H1 (cell line): ENCODE measurements at regions not wholly inside any gene's neighbourhood (a gene's known extent, or its start where the extent isn't known, plus 50 kb on each side); places are given as distances from the start of the nearest gene placed in this dataset.

Experiments
- BRCA1 ChIP-seq: IDR thresholded peaks from 2 replicates; pipeline ENCODE4 v1.6.1; 2012; ENCODE audit warnings: low read depth, low read length, improper control_type of control experiment
- CHD1 ChIP-seq: IDR thresholded peaks from 2 replicates; pipeline ENCODE4 v1.6.1; 2012; ENCODE audit warnings: low read depth, low read length, improper control_type of control experiment
- CREB1 ChIP-seq: IDR thresholded peaks from 2 replicates; pipeline ENCODE4 v1.6.1; 2012; ENCODE audit warnings: inconsistent platforms
- EGR1 ChIP-seq: IDR thresholded peaks from 2 replicates; pipeline ENCODE4 v1.6.1; 2011; ENCODE audit warnings: low read depth, low read length, borderline replicate concordance
- EZH2 ChIP-seq: fragments of 200-600 bp; sonication (generic); IDR thresholded peaks from 2 replicates; pipeline ENCODE4 v1.7.1; 2012; ENCODE audit warnings: low read depth, mild to moderate bottlenecking, moderate library complexity, low read length, inconsistent platforms; ENCODE audit not compliant: severe bottlenecking
- MAFK ChIP-seq: IDR thresholded peaks from 2 replicates; pipeline ENCODE4 v1.6.1; 2012; ENCODE audit warnings: low read depth, mild to moderate bottlenecking, improper control_type of control experiment, low read length
- POLR2A ChIP-seq, 2 experiments: IDR thresholded peaks; 1 replicate in 1 of 2; 2 replicates in 1 of 2; pipeline ENCODE4 v1.6.1; 2011; ENCODE audit warnings: low read depth in 2 of 2, low read length in 2 of 2, mild to moderate bottlenecking in 2 of 2; ENCODE audit errors: control extremely low read depth in 1 of 2
- POLR2AphosphoS5 ChIP-seq: IDR thresholded peaks from 2 replicates; pipeline ENCODE4 v1.6.1; 2011; ENCODE audit warnings: low read depth, low read length
- RFX5 ChIP-seq: IDR thresholded peaks from 2 replicates; pipeline ENCODE4 v1.6.1; 2011; ENCODE audit warnings: low read depth, low read length, improper control_type of control experiment, borderline replicate concordance
- SRF ChIP-seq: IDR thresholded peaks from 2 replicates; pipeline ENCODE4 v1.6.1; 2011; ENCODE audit warnings: mild to moderate bottlenecking, low read depth, low read length, moderate library complexity
- TAF1 ChIP-seq: IDR thresholded peaks from 2 replicates; pipeline ENCODE4 v1.6.1; 2011; ENCODE audit warnings: mild to moderate bottlenecking, low read depth, low read length
- TAF7 ChIP-seq: optimal IDR thresholded peaks from 2 replicates; pipeline ENCODE3; 2011; ENCODE audit warnings: low read depth, mild to moderate bottlenecking, inconsistent platforms, low read length, moderate library complexity, borderline replicate concordance
- TF ChIP-seq, protein P1 (sequence below), 3 experiments: IDR thresholded peaks; 1 replicate in 2 of 3; 2 replicates in 1 of 3; pipeline versions ENCODE4 v1.5.1 to v1.6.1; 2011; ENCODE audit warnings: low read length in 3 of 3, mild to moderate bottlenecking in 3 of 3, inconsistent platforms in 2 of 3, low read depth in 1 of 3, moderate library complexity in 1 of 3; ENCODE audit not compliant: insufficient read depth in 1 of 3; ENCODE audit errors: control extremely low read depth in 1 of 3
- TF ChIP-seq, protein P2 (sequence below): fragments of 300-600 bp; sonication (generic); IDR thresholded peaks from 2 replicates; pipeline ENCODE4 v1.7.1; 2012; ENCODE audit warnings: low read length, moderate library complexity, mild to moderate bottlenecking, inconsistent platforms; ENCODE audit not compliant: insufficient replicate concordance

DNA sequence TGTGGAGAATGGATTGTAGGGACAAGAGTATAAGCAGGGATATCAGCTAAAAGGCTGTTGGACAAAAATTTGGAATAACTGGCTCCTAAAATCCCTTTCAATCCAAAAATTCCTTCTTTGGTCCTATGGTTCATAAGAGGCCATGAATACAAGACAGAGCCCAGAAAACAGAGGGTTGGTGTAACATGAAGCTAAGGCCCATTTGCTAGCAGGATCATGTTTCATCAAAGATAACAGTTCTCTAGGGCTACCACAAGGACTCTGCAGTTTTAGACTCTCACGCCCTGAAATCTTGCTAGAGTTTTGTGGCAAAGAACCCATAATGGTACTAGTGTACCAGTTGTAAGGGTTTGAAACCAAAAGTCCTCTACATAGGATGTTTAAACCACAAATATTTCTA lies 327.8 kb upstream of the TBX18 start:
- TF ChIP-seq, protein P1, sequence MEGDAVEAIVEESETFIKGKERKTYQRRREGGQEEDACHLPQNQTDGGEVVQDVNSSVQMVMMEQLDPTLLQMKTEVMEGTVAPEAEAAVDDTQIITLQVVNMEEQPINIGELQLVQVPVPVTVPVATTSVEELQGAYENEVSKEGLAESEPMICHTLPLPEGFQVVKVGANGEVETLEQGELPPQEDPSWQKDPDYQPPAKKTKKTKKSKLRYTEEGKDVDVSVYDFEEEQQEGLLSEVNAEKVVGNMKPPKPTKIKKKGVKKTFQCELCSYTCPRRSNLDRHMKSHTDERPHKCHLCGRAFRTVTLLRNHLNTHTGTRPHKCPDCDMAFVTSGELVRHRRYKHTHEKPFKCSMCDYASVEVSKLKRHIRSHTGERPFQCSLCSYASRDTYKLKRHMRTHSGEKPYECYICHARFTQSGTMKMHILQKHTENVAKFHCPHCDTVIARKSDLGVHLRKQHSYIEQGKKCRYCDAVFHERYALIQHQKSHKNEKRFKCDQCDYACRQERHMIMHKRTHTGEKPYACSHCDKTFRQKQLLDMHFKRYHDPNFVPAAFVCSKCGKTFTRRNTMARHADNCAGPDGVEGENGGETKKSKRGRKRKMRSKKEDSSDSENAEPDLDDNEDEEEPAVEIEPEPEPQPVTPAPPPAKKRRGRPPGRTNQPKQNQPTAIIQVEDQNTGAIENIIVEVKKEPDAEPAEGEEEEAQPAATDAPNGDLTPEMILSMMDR (IDR thresholded peaks at IDR 0.05; ENCODE audit: control extremely low read depth in 1 of 3, insufficient read depth in 1 of 3, low read depth in 1 of 3, low read length in 3 of 3): no peak
- no peak for TF ChIP-seq EZH2
- no peak for TF ChIP-seq MAFK
- no peak for TF ChIP-seq TAF1
- TF ChIP-seq SRF: no peak
- no peak for TF ChIP-seq CHD1
- TF ChIP-seq, protein P2, sequence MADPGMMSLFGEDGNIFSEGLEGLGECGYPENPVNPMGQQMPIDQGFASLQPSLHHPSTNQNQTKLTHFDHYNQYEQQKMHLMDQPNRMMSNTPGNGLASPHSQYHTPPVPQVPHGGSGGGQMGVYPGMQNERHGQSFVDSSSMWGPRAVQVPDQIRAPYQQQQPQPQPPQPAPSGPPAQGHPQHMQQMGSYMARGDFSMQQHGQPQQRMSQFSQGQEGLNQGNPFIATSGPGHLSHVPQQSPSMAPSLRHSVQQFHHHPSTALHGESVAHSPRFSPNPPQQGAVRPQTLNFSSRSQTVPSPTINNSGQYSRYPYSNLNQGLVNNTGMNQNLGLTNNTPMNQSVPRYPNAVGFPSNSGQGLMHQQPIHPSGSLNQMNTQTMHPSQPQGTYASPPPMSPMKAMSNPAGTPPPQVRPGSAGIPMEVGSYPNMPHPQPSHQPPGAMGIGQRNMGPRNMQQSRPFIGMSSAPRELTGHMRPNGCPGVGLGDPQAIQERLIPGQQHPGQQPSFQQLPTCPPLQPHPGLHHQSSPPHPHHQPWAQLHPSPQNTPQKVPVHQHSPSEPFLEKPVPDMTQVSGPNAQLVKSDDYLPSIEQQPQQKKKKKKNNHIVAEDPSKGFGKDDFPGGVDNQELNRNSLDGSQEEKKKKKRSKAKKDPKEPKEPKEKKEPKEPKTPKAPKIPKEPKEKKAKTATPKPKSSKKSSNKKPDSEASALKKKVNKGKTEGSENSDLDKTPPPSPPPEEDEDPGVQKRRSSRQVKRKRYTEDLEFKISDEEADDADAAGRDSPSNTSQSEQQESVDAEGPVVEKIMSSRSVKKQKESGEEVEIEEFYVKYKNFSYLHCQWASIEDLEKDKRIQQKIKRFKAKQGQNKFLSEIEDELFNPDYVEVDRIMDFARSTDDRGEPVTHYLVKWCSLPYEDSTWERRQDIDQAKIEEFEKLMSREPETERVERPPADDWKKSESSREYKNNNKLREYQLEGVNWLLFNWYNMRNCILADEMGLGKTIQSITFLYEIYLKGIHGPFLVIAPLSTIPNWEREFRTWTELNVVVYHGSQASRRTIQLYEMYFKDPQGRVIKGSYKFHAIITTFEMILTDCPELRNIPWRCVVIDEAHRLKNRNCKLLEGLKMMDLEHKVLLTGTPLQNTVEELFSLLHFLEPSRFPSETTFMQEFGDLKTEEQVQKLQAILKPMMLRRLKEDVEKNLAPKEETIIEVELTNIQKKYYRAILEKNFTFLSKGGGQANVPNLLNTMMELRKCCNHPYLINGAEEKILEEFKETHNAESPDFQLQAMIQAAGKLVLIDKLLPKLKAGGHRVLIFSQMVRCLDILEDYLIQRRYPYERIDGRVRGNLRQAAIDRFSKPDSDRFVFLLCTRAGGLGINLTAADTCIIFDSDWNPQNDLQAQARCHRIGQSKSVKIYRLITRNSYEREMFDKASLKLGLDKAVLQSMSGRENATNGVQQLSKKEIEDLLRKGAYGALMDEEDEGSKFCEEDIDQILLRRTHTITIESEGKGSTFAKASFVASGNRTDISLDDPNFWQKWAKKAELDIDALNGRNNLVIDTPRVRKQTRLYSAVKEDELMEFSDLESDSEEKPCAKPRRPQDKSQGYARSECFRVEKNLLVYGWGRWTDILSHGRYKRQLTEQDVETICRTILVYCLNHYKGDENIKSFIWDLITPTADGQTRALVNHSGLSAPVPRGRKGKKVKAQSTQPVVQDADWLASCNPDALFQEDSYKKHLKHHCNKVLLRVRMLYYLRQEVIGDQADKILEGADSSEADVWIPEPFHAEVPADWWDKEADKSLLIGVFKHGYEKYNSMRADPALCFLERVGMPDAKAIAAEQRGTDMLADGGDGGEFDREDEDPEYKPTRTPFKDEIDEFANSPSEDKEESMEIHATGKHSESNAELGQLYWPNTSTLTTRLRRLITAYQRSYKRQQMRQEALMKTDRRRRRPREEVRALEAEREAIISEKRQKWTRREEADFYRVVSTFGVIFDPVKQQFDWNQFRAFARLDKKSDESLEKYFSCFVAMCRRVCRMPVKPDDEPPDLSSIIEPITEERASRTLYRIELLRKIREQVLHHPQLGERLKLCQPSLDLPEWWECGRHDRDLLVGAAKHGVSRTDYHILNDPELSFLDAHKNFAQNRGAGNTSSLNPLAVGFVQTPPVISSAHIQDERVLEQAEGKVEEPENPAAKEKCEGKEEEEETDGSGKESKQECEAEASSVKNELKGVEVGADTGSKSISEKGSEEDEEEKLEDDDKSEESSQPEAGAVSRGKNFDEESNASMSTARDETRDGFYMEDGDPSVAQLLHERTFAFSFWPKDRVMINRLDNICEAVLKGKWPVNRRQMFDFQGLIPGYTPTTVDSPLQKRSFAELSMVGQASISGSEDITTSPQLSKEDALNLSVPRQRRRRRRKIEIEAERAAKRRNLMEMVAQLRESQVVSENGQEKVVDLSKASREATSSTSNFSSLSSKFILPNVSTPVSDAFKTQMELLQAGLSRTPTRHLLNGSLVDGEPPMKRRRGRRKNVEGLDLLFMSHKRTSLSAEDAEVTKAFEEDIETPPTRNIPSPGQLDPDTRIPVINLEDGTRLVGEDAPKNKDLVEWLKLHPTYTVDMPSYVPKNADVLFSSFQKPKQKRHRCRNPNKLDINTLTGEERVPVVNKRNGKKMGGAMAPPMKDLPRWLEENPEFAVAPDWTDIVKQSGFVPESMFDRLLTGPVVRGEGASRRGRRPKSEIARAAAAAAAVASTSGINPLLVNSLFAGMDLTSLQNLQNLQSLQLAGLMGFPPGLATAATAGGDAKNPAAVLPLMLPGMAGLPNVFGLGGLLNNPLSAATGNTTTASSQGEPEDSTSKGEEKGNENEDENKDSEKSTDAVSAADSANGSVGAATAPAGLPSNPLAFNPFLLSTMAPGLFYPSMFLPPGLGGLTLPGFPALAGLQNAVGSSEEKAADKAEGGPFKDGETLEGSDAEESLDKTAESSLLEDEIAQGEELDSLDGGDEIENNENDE: no peak
- TF ChIP-seq CREB1: no peak
- no peak for TF ChIP-seq POLR2AphosphoS5
- no peak for TF ChIP-seq EGR1
- TF ChIP-seq TAF7: no peak
- no peak for TF ChIP-seq RFX5
- TF ChIP-seq POLR2A (IDR thresholded peaks at IDR 0.05; ENCODE audit: control extremely low read depth in 1 of 2, low read depth in 2 of 2, low read length in 2 of 2): no peak
- no peak for TF ChIP-seq BRCA1
